Lower lobe of right lung (tissue), 2 donors: ENCODE measurements at regions not wholly inside any gene's neighbourhood (a gene's known extent, or its start where the extent isn't known, plus 50 kb on each side); places are given as distances from the start of the nearest gene placed in this dataset.

ENCODE experiments used
- ATAC-seq, 2 donors: fragments of 200-7000 bp; cut with Tn5 transposase; one replicate each; pipeline ENCODE4 v1.9.1; 2020 to 2022; ENCODE audit warnings: mild to moderate bottlenecking in 2 of 2, moderate library complexity in 2 of 2
- DNase-seq: peaks from one replicate; pipeline ENCODE4 v3.0.0-alpha.2; 2020
- H3K27ac ChIP-seq: fragments of 200-600 bp; one replicate; pipeline ENCODE4 v1.8.0; 2022
- H3K27me3 ChIP-seq: fragments of 200-600 bp; one replicate; pipeline ENCODE4 v1.8.0; 2022; ENCODE audit warnings: low read depth
- H3K36me3 ChIP-seq: fragments of 200-600 bp; one replicate; pipeline ENCODE4 v1.8.0; 2022; ENCODE audit warnings: mild to moderate bottlenecking
- H3K4me1 ChIP-seq: fragments of 200-600 bp; one replicate; pipeline ENCODE4 v1.8.0; 2022
- H3K4me3 ChIP-seq: fragments of 200-600 bp; one replicate; pipeline ENCODE4 v1.8.0; 2022; ENCODE audit warnings: mild to moderate bottlenecking
- H3K9me3 ChIP-seq: fragments of 200-600 bp; one replicate; pipeline ENCODE4 v1.8.0; 2022
- intact Hi-C: fragments of 100-400 bp; cut with DNase I; formaldehyde crosslinking; loops from one replicate; pipeline ENCODE4 v1.11.0; 2022
- TF ChIP-seq, protein P1 (sequence below): fragments of 200-600 bp; IDR thresholded peaks from one replicate; pipeline ENCODE4 v1.8.0; 2022; ENCODE audit warnings: antibody characterized with exemption, mild to moderate bottlenecking
- donor health status: DM: no; HTN: yes; CAD: no; lungs with severe emphysema.

DNA sequence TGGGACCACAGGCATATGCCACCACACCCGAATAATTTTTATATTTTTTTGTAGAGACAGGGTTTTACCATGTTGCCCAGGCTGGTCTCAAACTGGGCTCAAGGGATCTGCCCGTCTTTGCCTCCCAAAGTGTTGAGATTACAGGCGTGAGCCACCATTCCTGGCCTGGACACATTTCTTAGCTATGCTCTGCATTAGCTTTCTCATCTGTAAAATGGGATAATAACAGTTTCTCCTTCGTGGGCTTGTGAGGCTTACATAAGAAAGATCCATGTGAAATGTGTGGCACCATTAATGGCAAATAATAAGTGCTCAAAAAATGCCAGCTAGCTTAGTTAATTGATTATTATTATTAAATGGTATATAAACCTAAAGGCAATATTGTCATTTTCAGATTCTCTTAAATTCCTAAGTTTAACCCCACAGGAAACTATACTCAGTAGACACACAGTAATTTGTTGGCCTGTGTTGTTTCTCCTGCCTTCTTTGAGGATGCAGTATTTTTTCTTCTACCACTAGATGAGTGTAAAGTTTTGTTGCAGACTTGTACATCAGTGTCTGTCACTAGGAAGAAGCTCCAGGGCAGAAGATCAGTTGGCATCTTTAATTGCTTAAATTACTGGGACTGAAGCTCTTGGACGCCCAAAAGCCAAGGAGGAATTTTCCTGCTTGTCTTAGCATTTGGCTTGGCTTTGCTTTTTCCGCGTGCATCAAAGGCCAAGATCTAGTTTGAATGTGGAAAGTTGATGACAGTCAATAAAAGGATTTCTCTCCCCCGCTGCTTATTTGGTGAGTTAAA, 162.3 kb upstream of the ZNF217 start:
- intact Hi-C loops = no loop called here
- Histone ChIP-seq H3K36me3 (no peaks in the 10 kb centered on the region), H3K27me3 (no peaks in the 10 kb centered on the region), H3K9me3 (no peaks in the 10 kb centered on the region), H3K27ac (no peak overlapping the region), H3K4me1 (peaks cover 27% of the 10 kb centered on the region), H3K4me3 (no peak overlapping the region)
- no peak for DNase-seq
- TF ChIP-seq, protein P1, sequence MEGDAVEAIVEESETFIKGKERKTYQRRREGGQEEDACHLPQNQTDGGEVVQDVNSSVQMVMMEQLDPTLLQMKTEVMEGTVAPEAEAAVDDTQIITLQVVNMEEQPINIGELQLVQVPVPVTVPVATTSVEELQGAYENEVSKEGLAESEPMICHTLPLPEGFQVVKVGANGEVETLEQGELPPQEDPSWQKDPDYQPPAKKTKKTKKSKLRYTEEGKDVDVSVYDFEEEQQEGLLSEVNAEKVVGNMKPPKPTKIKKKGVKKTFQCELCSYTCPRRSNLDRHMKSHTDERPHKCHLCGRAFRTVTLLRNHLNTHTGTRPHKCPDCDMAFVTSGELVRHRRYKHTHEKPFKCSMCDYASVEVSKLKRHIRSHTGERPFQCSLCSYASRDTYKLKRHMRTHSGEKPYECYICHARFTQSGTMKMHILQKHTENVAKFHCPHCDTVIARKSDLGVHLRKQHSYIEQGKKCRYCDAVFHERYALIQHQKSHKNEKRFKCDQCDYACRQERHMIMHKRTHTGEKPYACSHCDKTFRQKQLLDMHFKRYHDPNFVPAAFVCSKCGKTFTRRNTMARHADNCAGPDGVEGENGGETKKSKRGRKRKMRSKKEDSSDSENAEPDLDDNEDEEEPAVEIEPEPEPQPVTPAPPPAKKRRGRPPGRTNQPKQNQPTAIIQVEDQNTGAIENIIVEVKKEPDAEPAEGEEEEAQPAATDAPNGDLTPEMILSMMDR = no peak
- no peak for ATAC-seq

DNA sequence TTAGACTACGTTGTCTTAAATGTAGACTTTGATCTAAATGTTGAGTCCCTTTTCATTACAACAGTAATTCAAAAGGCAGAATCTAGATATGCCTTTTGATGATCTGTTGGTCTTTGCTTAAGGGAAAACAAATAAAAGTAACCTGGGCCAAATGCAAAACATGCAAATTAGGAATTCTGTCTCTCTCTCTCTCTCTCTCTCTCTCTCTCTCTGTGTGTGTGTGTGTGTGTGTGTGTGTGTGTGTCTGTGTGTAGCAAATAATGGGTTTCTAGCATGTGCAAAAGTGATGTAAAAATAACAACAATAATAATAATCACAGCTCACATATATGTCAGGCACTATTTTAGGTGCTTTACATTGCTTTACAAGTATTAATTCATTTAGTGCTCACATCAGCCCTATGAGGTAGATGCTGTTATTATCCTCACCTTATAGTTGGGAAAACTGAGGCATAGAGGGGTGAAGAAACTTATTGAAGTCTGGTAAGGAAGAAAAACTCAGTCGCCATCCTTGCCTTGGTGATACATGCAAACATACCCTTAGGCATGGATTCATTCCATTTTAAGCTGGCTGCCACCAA, 160.3 kb upstream of the ZNF217 start:
- Histone ChIP-seq H3K27me3 (no peaks in the 10 kb centered on the region), H3K36me3 (no peaks in the 10 kb centered on the region), H3K27ac (no peak overlapping the region), H3K4me1 (peaks cover 29% of the 10 kb centered on the region), H3K4me3 (no peak overlapping the region), H3K9me3 (no peaks in the 10 kb centered on the region)
- ATAC-seq = no peak
- intact Hi-C loops = no loop called here
- TF ChIP-seq, protein P1 = no peak
- no peak for DNase-seq

DNA sequence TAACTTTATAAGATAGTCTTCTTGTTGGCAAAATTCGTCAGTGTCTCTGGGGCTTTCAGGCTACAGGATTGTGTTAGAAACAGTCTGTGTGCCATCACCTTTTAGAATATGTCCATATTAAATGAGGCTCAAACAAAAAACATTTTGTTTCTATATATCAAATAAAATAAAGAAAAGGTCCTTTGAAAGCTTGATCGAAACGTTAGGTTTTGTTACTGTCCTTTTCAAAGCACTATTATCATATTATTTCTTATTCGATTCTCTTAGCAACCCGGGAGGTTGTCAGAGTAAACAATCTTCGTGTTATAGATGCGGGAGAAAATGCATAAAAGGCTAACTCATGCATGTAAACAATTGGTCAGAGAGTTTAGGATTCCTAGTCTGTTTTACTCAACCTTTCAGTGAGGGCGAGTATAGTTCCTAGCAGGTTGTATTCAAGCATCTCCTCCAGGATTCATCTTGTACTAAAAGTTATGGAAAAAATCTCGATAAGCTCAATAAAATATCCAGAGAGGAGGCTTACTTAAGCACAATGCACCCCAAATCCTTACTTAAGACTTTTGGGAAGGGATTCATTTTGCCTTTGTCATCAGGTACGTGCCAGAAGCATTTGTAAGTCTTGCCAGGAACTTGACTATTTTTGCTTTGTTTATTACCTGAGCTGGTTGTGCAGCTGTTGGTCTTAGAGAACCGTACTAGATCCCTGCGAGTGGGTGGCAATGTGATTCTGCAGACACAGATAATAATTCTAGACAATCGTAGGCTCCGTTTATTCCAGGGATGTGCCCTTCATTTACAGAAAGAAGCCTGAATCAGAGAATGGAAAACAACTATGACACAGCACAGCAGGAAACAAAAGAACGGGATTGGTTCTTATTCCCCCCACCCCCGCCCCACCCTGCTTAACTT, 159.6 kb upstream of the ZNF217 start:
- intact Hi-C loops = no loop called here
- peaks cover 29% of the 10 kb centered on the region for H3K4me1 ChIP-seq
- TF ChIP-seq, protein P1 = no peak
- no peak for ATAC-seq
- no peak overlapping the region for H3K27ac ChIP-seq
- H3K36me3 ChIP-seq = no peaks in the 10 kb centered on the region
- H3K9me3 ChIP-seq = no peaks in the 10 kb centered on the region
- H3K27me3 ChIP-seq = no peaks in the 10 kb centered on the region
- no peak overlapping the region for H3K4me3 ChIP-seq
- no peak for DNase-seq

DNA sequence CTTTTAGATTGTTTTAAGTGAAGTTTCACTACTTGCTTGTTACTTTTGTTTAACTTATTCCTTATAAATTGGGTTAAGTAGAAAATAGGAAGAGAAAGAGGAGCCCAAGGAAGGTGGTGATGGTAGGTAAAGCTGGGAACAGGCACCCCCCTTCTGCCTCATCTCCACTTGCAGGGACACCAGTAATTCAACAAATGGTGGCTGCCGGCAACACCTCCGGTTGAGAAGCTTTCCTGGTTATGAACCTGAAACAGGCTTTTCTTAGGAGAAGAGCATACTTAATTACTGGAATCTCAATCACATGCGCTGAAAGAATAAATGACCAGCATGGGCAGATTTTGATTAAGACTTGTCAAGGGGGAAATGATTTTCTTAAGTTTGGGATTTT, 158.9 kb upstream of the ZNF217 start:
- TF ChIP-seq, protein P1 = no peak
- H3K4me1 ChIP-seq = peaks cover 29% of the 10 kb centered on the region
- intact Hi-C loops = no loop called here
- H3K36me3 ChIP-seq = no peaks in the 10 kb centered on the region
- H3K27me3 ChIP-seq = no peaks in the 10 kb centered on the region
- H3K27ac ChIP-seq = no peak overlapping the region
- H3K9me3 ChIP-seq = no peaks in the 10 kb centered on the region
- ATAC-seq = no peak
- no peak for DNase-seq
- H3K4me3 ChIP-seq = no peak overlapping the region

DNA sequence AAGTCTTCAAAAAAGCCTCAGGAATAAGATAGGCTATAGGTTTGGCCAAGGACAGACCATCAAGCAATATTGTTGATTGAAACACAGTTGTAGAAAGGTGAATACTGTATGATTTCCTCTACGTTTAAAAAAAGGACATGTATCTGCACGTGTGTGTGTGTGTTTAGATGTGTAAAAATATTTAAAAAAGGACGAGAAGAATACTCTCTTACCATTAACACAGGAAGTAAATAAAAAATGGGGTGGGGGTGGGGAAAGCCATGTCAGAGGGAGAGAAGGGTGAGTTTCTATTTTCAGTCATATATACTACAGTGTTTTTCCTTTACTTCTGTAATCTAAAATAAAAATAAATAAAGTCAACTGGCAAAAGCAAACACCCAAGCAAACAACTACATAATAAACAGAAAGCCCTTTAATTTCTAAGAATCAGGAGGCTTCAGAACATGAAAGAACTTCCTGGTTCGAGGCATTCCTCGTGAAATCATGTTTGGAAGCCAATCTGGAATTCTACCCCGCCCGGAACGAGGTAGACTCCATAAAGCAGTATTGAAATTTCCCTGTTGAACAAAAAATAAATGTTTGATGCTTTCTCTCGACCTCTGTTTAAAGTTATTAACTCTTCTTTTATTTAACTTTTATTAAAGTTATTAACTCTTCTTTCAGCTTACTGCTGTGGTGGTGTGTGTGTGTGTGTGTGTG, 158.1 kb upstream of the ZNF217 start:
- Histone ChIP-seq H3K4me1 (peaks cover 29% of the 10 kb centered on the region), H3K27me3 (no peaks in the 10 kb centered on the region), H3K36me3 (no peaks in the 10 kb centered on the region), H3K9me3 (no peaks in the 10 kb centered on the region), H3K27ac (peak overlapping the region; percentile 59), H3K4me3 (no peak overlapping the region)
- no peak for ATAC-seq
- intact Hi-C loops = no loop called here
- TF ChIP-seq, protein P1 = no peak
- DNase-seq = no peak
